BE2C (cell line): ENCODE measurements at regions not wholly inside any gene's neighbourhood (a gene's known extent, or its start where the extent isn't known, plus 50 kb on each side); places are given as distances from the start of the nearest gene placed in this dataset.

Source experiments
- DNase-seq: peaks from one replicate; pipeline ENCODE4 v3.0.0-alpha.2; 2020
- H3K27me3 ChIP-seq: fragments of 250-450 bp; sonication (Bioruptor Pico); 2 replicates; pipeline ENCODE4 v1.5.1; 2020; ENCODE audit warnings: mild to moderate bottlenecking
- H3K36me3 ChIP-seq: fragments of 250-450 bp; sonication (Bioruptor Pico); 2 replicates; pipeline ENCODE4 v1.5.1; 2020; ENCODE audit warnings: mild to moderate bottlenecking
- H3K4me1 ChIP-seq: fragments of 250-450 bp; sonication (Bioruptor Pico); 2 replicates; pipeline ENCODE4 v1.5.1; 2020
- H3K4me3 ChIP-seq: 2 replicates; pipeline ENCODE4 v1.5.1; 2011; ENCODE audit warnings: low read depth, low read length
- H3K9me3 ChIP-seq: fragments of 250-450 bp; sonication (Bioruptor Pico); 2 replicates; pipeline ENCODE4 v1.5.1; 2020
- CTCF ChIP-seq: IDR thresholded peaks from 2 replicates; pipeline ENCODE4 v1.5.1; 2012; ENCODE audit warnings: mild to moderate bottlenecking, low read depth, low read length

- TF ChIP-seq CTCF, result no peak
- Histone ChIP-seq H3K4me3 (no peak overlapping the region), H3K27me3 (no peaks in the 10 kb centered on the region), H3K4me1 (peaks cover 5% of the 10 kb centered on the region; the same call in 1 of the 2 replicates), H3K36me3 (no peaks in the 10 kb centered on the region), H3K9me3 (no peaks in the 10 kb centered on the region)
- no peak for DNase-seq
These were observed 233.6 kb downstream of the FAM76B start for GRCh38 chr11:95556011-95556341.

GRCh38 chr11:95554911-95555310 is 234.7 kb downstream of the FAM76B start:
- Histone ChIP-seq H3K4me1 (peaks cover 5% of the 10 kb centered on the region; the same call in 1 of the 2 replicates), H3K36me3 (no peaks in the 10 kb centered on the region), H3K4me3 (no peak overlapping the region), H3K27me3 (no peaks in the 10 kb centered on the region), H3K9me3 (no peaks in the 10 kb centered on the region)
- no peak for TF ChIP-seq CTCF
- no peak for DNase-seq

- TF ChIP-seq CTCF, result no peak
- Histone ChIP-seq H3K36me3 (no peaks in the 10 kb centered on the region), H3K27me3 (no peaks in the 10 kb centered on the region), H3K4me3 (no peak overlapping the region), H3K4me1 (peaks cover 9% of the 10 kb centered on the region), H3K9me3 (no peaks in the 10 kb centered on the region)
- DNase-seq, result no peak
These were observed 240.3 kb downstream of the FAM76B start for GRCh38 chr11:95549301-95549700.

GRCh38 chr11:95548416-95548815 is 241.2 kb downstream of the FAM76B start:
- H3K4me3 ChIP-seq, result no peak overlapping the region
- no peak for DNase-seq
- TF ChIP-seq CTCF, result no peak
- H3K9me3 ChIP-seq, result no peaks in the 10 kb centered on the region
- H3K4me1 ChIP-seq, result peaks cover 17% of the 10 kb centered on the region
- no peaks in the 10 kb centered on the region for H3K36me3 ChIP-seq
- no peaks in the 10 kb centered on the region for H3K27me3 ChIP-seq

- Histone ChIP-seq H3K9me3 (no peaks in the 10 kb centered on the region), H3K4me3 (no peak overlapping the region), H3K4me1 (peaks cover 22% of the 10 kb centered on the region), H3K27me3 (no peaks in the 10 kb centered on the region), H3K36me3 (no peaks in the 10 kb centered on the region)
- no peak for TF ChIP-seq CTCF
- no peak for DNase-seq
These were observed 241.6 kb downstream of the FAM76B start for GRCh38 chr11:95547976-95548375.

- no peak overlapping the region for H3K4me3 ChIP-seq
- H3K4me1 ChIP-seq, result peaks cover 24% of the 10 kb centered on the region
- no peaks in the 10 kb centered on the region for H3K9me3 ChIP-seq
- DNase-seq, result no peak
- no peaks in the 10 kb centered on the region for H3K36me3 ChIP-seq
- no peaks in the 10 kb centered on the region for H3K27me3 ChIP-seq
- no peak for TF ChIP-seq CTCF
These were observed 242.4 kb downstream of the FAM76B start for GRCh38 chr11:95547186-95547585.
